Neuronal stem cell (in vitro differentiated cells): ENCODE measurements at regions not wholly inside any gene's neighbourhood (a gene's known extent, or its start where the extent isn't known, plus 50 kb on each side); places are given as distances from the start of the nearest gene placed in this dataset.

ENCODE experiments used
- DNase-seq: peaks from one replicate; pipeline ENCODE4 v3.0.0-alpha.2; 2013; ENCODE audit warnings: low spot score
- H2AFZ ChIP-seq: one replicate; pipeline ENCODE4 v1.6.1; 2013; ENCODE audit warnings: mild to moderate bottlenecking, low read length, inconsistent platforms
- H2AK5ac ChIP-seq: 2 replicates; pipeline ENCODE4 v1.6.1; 2013; ENCODE audit warnings: low read depth, mild to moderate bottlenecking, inconsistent platforms, low read length, moderate library complexity, mixed read lengths
- H2BK120ac ChIP-seq: 2 replicates; pipeline ENCODE4 v1.6.1; 2013; ENCODE audit warnings: low read depth, mild to moderate bottlenecking, inconsistent platforms, low read length, moderate library complexity, mixed read lengths
- H2BK12ac ChIP-seq: one replicate; pipeline ENCODE4 v1.6.1; 2013; ENCODE audit warnings: low read length, inconsistent platforms
- H2BK15ac ChIP-seq: 2 replicates; pipeline ENCODE4 v1.6.1; 2013; ENCODE audit warnings: mild to moderate bottlenecking, low read length, inconsistent platforms, mixed read lengths
- H2BK5ac ChIP-seq: one replicate; pipeline ENCODE4 v1.6.1; 2013; ENCODE audit warnings: inconsistent platforms, mild to moderate bottlenecking, low read length, moderate library complexity
- H3K14ac ChIP-seq: one replicate; pipeline ENCODE4 v1.6.1; 2013; ENCODE audit warnings: low read length, inconsistent platforms
- H3K18ac ChIP-seq: 2 replicates; pipeline ENCODE4 v1.6.1; 2013; ENCODE audit warnings: low read length, inconsistent platforms
- H3K23ac ChIP-seq: 2 replicates; pipeline ENCODE4 v1.6.1; 2013; ENCODE audit warnings: low read depth, mild to moderate bottlenecking, mixed read lengths, low read length, inconsistent platforms; ENCODE audit not compliant: poor library complexity
- H3K27ac ChIP-seq: replicated peaks from 3 replicates; pipeline ENCODE4 v1.5.1; 2013; ENCODE audit warnings: low read length, inconsistent platforms
- H3K27me3 ChIP-seq, 3 experiments: 2 replicates each; pipeline ENCODE4 v1.6.1; 2013; ENCODE audit warnings: low read length in 3 of 3, mild to moderate bottlenecking in 2 of 3, inconsistent platforms in 1 of 3, low read depth in 1 of 3, mixed read lengths in 1 of 3, moderate library complexity in 1 of 3; ENCODE audit not compliant: control insufficient read depth in 3 of 3, insufficient read depth in 3 of 3
- H3K36me3 ChIP-seq, 2 donors: replicated peaks in 1 of 2; 2 replicates each; pipeline ENCODE4 v1.6.1; 2013; ENCODE audit warnings: low read length in 2 of 2; ENCODE audit not compliant: control insufficient read depth in 2 of 2, insufficient read depth in 2 of 2
- H3K4ac ChIP-seq: 2 replicates; pipeline ENCODE4 v1.6.1; 2013; ENCODE audit warnings: inconsistent platforms, mild to moderate bottlenecking, low read length, moderate library complexity
- H3K4me1 ChIP-seq, 2 donors: 1 replicate in 1 of 2; 2 replicates in 1 of 2; pipeline ENCODE4 v1.6.1; 2013; ENCODE audit warnings: low read length in 2 of 2, low read depth in 1 of 2; ENCODE audit not compliant: control insufficient read depth in 2 of 2, insufficient read depth in 1 of 2
- H3K4me2 ChIP-seq: one replicate; pipeline ENCODE4 v1.6.1; 2013; ENCODE audit warnings: mild to moderate bottlenecking, low read length, inconsistent platforms; ENCODE audit not compliant: insufficient read depth, poor library complexity, severe bottlenecking
- H3K4me3 ChIP-seq, 2 donors: 2 replicates each; pipeline ENCODE4 v1.5.1; 2013; ENCODE audit warnings: low read length in 2 of 2, mild to moderate bottlenecking in 2 of 2, inconsistent platforms in 1 of 2, moderate library complexity in 1 of 2
- H3K79me1 ChIP-seq: one replicate; pipeline ENCODE4 v1.6.1; 2013; ENCODE audit warnings: low read depth, mild to moderate bottlenecking, inconsistent platforms, low read length, moderate library complexity
- H3K9ac ChIP-seq: one replicate; pipeline ENCODE4 v1.6.1; 2013; ENCODE audit warnings: mild to moderate bottlenecking, low read depth, low read length, inconsistent platforms; ENCODE audit not compliant: poor library complexity
- H3K9me3 ChIP-seq, 2 donors: replicated peaks in 1 of 2; 2 replicates each; pipeline versions ENCODE3 to v1.6.1; 2013; ENCODE audit warnings: low read length in 2 of 2, mild to moderate bottlenecking in 2 of 2, inconsistent platforms in 1 of 2, low read depth in 1 of 2, mixed read lengths in 1 of 2, moderate library complexity in 1 of 2; ENCODE audit not compliant: control insufficient read depth in 2 of 2, insufficient read depth in 1 of 2
- H4K8ac ChIP-seq: one replicate; pipeline ENCODE4 v1.6.1; 2013; ENCODE audit warnings: low read depth, mild to moderate bottlenecking, inconsistent platforms, low read length, moderate library complexity
- H4K91ac ChIP-seq: one replicate; pipeline ENCODE4 v1.6.1; 2013; ENCODE audit warnings: low read length, low read depth, mild to moderate bottlenecking, inconsistent platforms; ENCODE audit not compliant: poor library complexity
- WGBS, 2 donors: extraction: QIAGEN DNeasy Blood & Tissue Kit; methylation state at CpG; one replicate each; pipeline ENCODE4 v1.1.7; 2013; ENCODE audit warnings: missing lambda C conversion rate in 2 of 2, mixed read lengths in 1 of 2; ENCODE audit not compliant: insufficient read length in 2 of 2, insufficient replicate concordance in 1 of 2; ENCODE audit errors: extremely low coverage in 2 of 2; 5-methylcytosine and 5-hydroxymethylcytosine counted together

GRCh38 chr7:136061433-136061832 is 84.3 kb upstream of the MTPN start:
- Histone ChIP-seq H2BK12ac (no peak overlapping the region), H3K27ac (no peak overlapping the region), H3K4ac (no peak overlapping the region), H3K14ac (no peak overlapping the region), H3K79me1 (no peaks in the 10 kb centered on the region), H4K8ac (no peak overlapping the region), H2BK120ac (no peak overlapping the region), H3K18ac (no peak overlapping the region), H3K27me3 (peaks cover 0 to 5% (median 0%) of the 10 kb centered on the region in 3 experiments), H3K4me1 (peaks cover 0 to 4% of the 10 kb centered on the region in 2 donors), H2BK15ac (no peak overlapping the region), H3K4me2 (no peak overlapping the region), H3K9me3 (no peaks in the 10 kb centered on the region), H2AK5ac (no peak overlapping the region), H3K9ac (no peak overlapping the region), H3K4me3 (no peak overlapping the region), H4K91ac (no peak overlapping the region), H3K23ac (no peak overlapping the region), H2BK5ac (no peak overlapping the region), H3K36me3 (no peaks in the 10 kb centered on the region), H2AFZ (no peak overlapping the region)
- WGBS, 2 donors, result no CpG with 5 or more reads among the region's 3 CpGs
- DNase-seq, result no peak

DNA sequence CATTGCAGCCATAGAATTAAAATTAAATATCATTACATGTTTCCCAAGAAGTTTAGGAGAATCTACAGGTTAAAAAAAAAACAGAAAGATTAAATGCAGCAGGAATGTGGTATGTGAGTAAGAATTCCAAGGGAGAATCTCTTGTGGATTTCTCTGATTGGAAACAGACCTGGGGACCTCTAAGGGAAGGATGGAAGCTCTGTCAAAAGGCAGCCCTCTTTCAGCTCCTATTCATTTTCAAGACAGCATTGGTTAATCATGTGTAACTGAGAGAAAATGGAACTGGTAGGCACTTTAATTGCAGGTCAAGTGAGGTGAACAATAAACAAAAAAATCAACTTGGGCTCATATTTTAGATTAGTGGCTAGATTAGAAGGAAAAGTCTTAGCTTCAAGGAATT is 81.4 kb upstream of the MTPN start:
- DNase-seq, result no peak
- H3K4ac ChIP-seq, result no peak overlapping the region
- H3K27me3 ChIP-seq, result peaks cover 0 to 5% (median 0%) of the 10 kb centered on the region in 3 experiments
- peaks cover 0 to 4% of the 10 kb centered on the region in 2 donors for H3K4me1 ChIP-seq
- H2BK15ac ChIP-seq, result no peak overlapping the region
- no peak overlapping the region for H2BK5ac ChIP-seq
- no peaks in the 10 kb centered on the region for H3K9me3 ChIP-seq
- H2AFZ ChIP-seq, result no peak overlapping the region
- H2BK12ac ChIP-seq, result no peak overlapping the region
- H4K8ac ChIP-seq, result no peak overlapping the region
- no peak overlapping the region for H2BK120ac ChIP-seq
- H3K27ac ChIP-seq, result peak overlapping the region; percentile 24
- no peaks in the 10 kb centered on the region for H3K36me3 ChIP-seq
- no peak overlapping the region for H3K14ac ChIP-seq
- no peak overlapping the region for H2AK5ac ChIP-seq
- no peak overlapping the region for H3K23ac ChIP-seq
- no peak overlapping the region for H3K18ac ChIP-seq
- no peak overlapping the region for H4K91ac ChIP-seq
- no peak overlapping the region for H3K4me3 ChIP-seq
- H3K9ac ChIP-seq, result no peak overlapping the region
- H3K4me2 ChIP-seq, result no peak overlapping the region
- no peaks in the 10 kb centered on the region for H3K79me1 ChIP-seq

DNA sequence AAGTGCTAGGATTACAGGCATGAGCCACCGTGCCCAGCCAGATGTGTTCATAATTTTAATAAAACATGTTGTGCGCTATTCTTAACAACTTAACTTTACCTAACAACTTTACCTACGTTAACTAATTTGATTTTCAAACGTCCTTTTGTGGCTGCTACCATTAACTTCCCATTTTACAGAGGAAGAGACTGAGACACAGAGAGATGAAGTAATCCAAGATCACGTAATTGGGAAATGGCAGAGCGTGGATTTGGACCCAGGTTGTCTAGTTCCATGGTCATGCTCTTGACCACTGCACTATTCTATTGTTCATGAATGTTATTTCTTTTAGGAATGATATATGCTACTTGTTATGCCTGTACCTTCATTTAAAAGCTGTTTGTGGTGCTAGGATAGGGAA is 80.3 kb upstream of the MTPN start:
- H2BK12ac ChIP-seq, result no peak overlapping the region
- no peak overlapping the region for H4K8ac ChIP-seq
- peaks cover 0 to 4% of the 10 kb centered on the region in 2 donors for H3K4me1 ChIP-seq
- no peak for DNase-seq
- H3K9ac ChIP-seq, result no peak overlapping the region
- H3K23ac ChIP-seq, result no peak overlapping the region
- no peak overlapping the region for H3K18ac ChIP-seq
- H3K14ac ChIP-seq, result no peak overlapping the region
- H3K4me3 ChIP-seq, result no peak overlapping the region
- no peaks in the 10 kb centered on the region for H3K36me3 ChIP-seq
- no peaks in the 10 kb centered on the region for H3K79me1 ChIP-seq
- H2BK120ac ChIP-seq, result no peak overlapping the region
- 100% methylated on average over 3 of the region's 6 CpGs; no CpG with 5 or more reads in 1 of the 2 donors for WGBS, 2 donors
- H2AK5ac ChIP-seq, result no peak overlapping the region
- H3K27ac ChIP-seq, result no peak overlapping the region
- no peak overlapping the region for H3K4me2 ChIP-seq
- H3K4ac ChIP-seq, result no peak overlapping the region
- peaks cover 0 to 5% (median 0%) of the 10 kb centered on the region in 3 experiments for H3K27me3 ChIP-seq
- H2BK15ac ChIP-seq, result no peak overlapping the region
- H2AFZ ChIP-seq, result no peak overlapping the region
- no peak overlapping the region for H2BK5ac ChIP-seq
- H4K91ac ChIP-seq, result no peak overlapping the region
- no peaks in the 10 kb centered on the region for H3K9me3 ChIP-seq

DNA sequence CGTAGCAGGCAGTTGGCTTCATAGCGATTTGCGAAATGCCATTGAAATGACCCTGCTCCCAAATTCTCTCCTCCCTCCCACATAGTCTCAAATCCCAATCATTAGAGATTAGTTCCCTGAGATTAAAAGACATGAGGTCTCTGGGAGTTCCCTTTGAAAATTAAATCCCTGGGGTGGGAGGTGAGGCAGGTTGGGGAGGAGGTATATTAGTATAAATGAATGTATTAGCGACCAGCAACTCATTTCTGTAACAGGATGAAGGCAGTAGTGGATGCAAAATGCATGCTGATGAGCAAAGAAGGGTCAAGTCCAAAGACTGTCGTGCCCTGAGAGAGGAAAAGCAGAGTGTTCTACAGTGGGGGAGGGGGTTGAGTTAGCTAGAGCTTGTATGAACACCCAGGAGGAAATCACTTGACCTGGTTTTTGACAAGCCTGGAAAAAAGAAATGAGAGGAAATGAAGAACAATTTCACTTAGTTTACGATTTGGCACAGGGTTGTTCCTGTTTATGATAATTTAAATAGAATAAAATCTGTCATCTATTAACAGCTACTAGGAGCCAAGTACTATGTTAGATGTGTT is 79.6 kb upstream of the MTPN start:
- no peak overlapping the region for H4K91ac ChIP-seq
- H3K4ac ChIP-seq, result no peak overlapping the region
- no peak overlapping the region for H2BK15ac ChIP-seq
- no peak overlapping the region for H2AK5ac ChIP-seq
- WGBS, 2 donors, result no CpG with 5 or more reads among the region's 6 CpGs
- DNase-seq, result no peak
- no peaks in the 10 kb centered on the region for H3K36me3 ChIP-seq
- no peak overlapping the region for H3K27ac ChIP-seq
- H3K27me3 ChIP-seq, result peaks cover 0 to 2% (median 0%) of the 10 kb centered on the region in 3 experiments
- H3K14ac ChIP-seq, result no peak overlapping the region
- H3K18ac ChIP-seq, result no peak overlapping the region
- no peaks in the 10 kb centered on the region for H3K9me3 ChIP-seq
- H2BK120ac ChIP-seq, result no peak overlapping the region
- H3K4me2 ChIP-seq, result no peak overlapping the region
- no peak overlapping the region for H3K9ac ChIP-seq
- H3K23ac ChIP-seq, result no peak overlapping the region
- no peaks in the 10 kb centered on the region for H3K79me1 ChIP-seq
- H3K4me3 ChIP-seq, result no peak overlapping the region
- H2AFZ ChIP-seq, result no peak overlapping the region
- H2BK5ac ChIP-seq, result no peak overlapping the region
- H2BK12ac ChIP-seq, result no peak overlapping the region
- H4K8ac ChIP-seq, result no peak overlapping the region
- peaks cover 0 to 4% of the 10 kb centered on the region in 2 donors for H3K4me1 ChIP-seq
